OCI-LY3 (cell line): ENCODE measurements at regions not wholly inside any gene's neighbourhood (a gene's known extent, or its start where the extent isn't known, plus 50 kb on each side); places are given as distances from the start of the nearest gene placed in this dataset.

Experiments
- H2AFZ ChIP-seq: fragments of 200-600, 300-600 bp; shearing (Covaris generic); 2 replicates; pipeline ENCODE4 v1.6.0; 2014; ENCODE audit warnings: antibody characterized with exemption, low read depth, low read length
- H3K27ac ChIP-seq: fragments of 200-600, 300-600 bp; sonication (generic); 2 replicates; pipeline ENCODE4 v1.5.1; 2014; ENCODE audit warnings: mild to moderate bottlenecking, low read length, moderate library complexity, mixed read lengths
- H3K27me3 ChIP-seq: fragments of 200-600, 300-600 bp; sonication (generic); 2 replicates; pipeline ENCODE4 v1.6.1; 2014; ENCODE audit warnings: low read depth, low read length, mixed read lengths
- H3K36me3 ChIP-seq: fragments of 200-600, 300-600 bp; sonication (generic); replicated peaks from 2 replicates; pipeline ENCODE3; 2014; ENCODE audit warnings: low read depth, low read length, mixed read lengths
- H3K4me1 ChIP-seq: fragments of 300-600, 200-600 bp; sonication (generic); 2 replicates; pipeline ENCODE4 v1.6.1; 2014; ENCODE audit warnings: low read length, mixed read lengths
- H3K4me2 ChIP-seq: fragments of 200-600, 300-600 bp; sonication (generic); 2 replicates; pipeline ENCODE4 v1.6.1; 2014; ENCODE audit warnings: low read length, mixed read lengths
- H3K4me3 ChIP-seq: fragments of 300-600, 200-600 bp; sonication (generic); 2 replicates; pipeline ENCODE4 v1.5.1; 2014; ENCODE audit warnings: antibody characterized with exemption, mild to moderate bottlenecking, low read length, moderate library complexity
- H3K79me2 ChIP-seq: fragments of 300-600, 200-600 bp; shearing (Covaris generic); 2 replicates; pipeline ENCODE4 v1.6.1; 2014; ENCODE audit warnings: mild to moderate bottlenecking, low read length, mixed read lengths
- H3K9ac ChIP-seq: fragments of 300-600, 200-600 bp; shearing (Covaris generic); 2 replicates; pipeline ENCODE4 v1.6.0; 2014; ENCODE audit warnings: mild to moderate bottlenecking, low read length, moderate library complexity
- H3K9me3 ChIP-seq: fragments of 200-600, 300-600 bp; shearing (Covaris generic); 2 replicates; pipeline ENCODE4 v1.6.1; 2014; ENCODE audit warnings: low read length, mixed read lengths; ENCODE audit not compliant: insufficient read depth
- H4K20me1 ChIP-seq: fragments of 200-600, 300-600 bp; sonication (generic); 2 replicates; pipeline ENCODE4 v1.6.1; 2016; ENCODE audit warnings: low read length, mixed read lengths; ENCODE audit not compliant: insufficient read depth
- CTCF ChIP-seq: fragments of 200-600, 300-600 bp; sonication (generic); IDR thresholded peaks from 2 replicates; pipeline ENCODE4 v1.5.1; 2014; ENCODE audit warnings: antibody characterized with exemption, low read length, low read depth
- EZH2phosphoT487 ChIP-seq: fragments of 200-600 bp; shearing (Covaris generic); IDR thresholded peaks from 2 replicates; pipeline ENCODE4 v1.6.1; 2018; ENCODE audit warnings: antibody characterized with exemption, mixed run types, low read depth

- H3K4me1 ChIP-seq, result no peaks in the 10 kb centered on the region
- no peak overlapping the region for H3K4me2 ChIP-seq
- H3K9ac ChIP-seq, result no peak overlapping the region
- H4K20me1 ChIP-seq, result no peaks in the 10 kb centered on the region
- no peak overlapping the region for H3K4me3 ChIP-seq
- H3K79me2 ChIP-seq, result no peaks in the 10 kb centered on the region
- no peak for TF ChIP-seq CTCF
- TF ChIP-seq EZH2phosphoT487, result no peak
- H3K9me3 ChIP-seq, result no peaks in the 10 kb centered on the region
- H3K36me3 ChIP-seq, result no peaks in the 10 kb centered on the region
- H3K27me3 ChIP-seq, result peaks cover 60% of the 10 kb centered on the region
- H3K27ac ChIP-seq, result no peak overlapping the region
- H2AFZ ChIP-seq, result no peak overlapping the region
These were observed 66.8 kb upstream of the EXOC4 start for GRCh38 chr7:133186060-133186459.

GRCh38 chr7:133190172-133190528 is 62.7 kb upstream of the EXOC4 start:
- Histone ChIP-seq H2AFZ (no peak overlapping the region), H3K27me3 (peaks cover 47% of the 10 kb centered on the region), H3K4me3 (no peak overlapping the region), H3K4me2 (no peak overlapping the region), H3K4me1 (no peaks in the 10 kb centered on the region), H3K79me2 (no peaks in the 10 kb centered on the region), H3K9me3 (no peaks in the 10 kb centered on the region), H4K20me1 (no peaks in the 10 kb centered on the region), H3K27ac (no peak overlapping the region), H3K9ac (no peak overlapping the region), H3K36me3 (no peaks in the 10 kb centered on the region)
- TF ChIP-seq CTCF, result no peak
- no peak for TF ChIP-seq EZH2phosphoT487

GRCh38 chr7:133190650-133191049 is 62.2 kb upstream of the EXOC4 start:
- Histone ChIP-seq H3K27ac (no peak overlapping the region), H3K9me3 (no peaks in the 10 kb centered on the region), H3K79me2 (no peaks in the 10 kb centered on the region), H3K4me2 (no peak overlapping the region), H3K4me1 (no peaks in the 10 kb centered on the region), H3K9ac (no peak overlapping the region), H3K36me3 (no peaks in the 10 kb centered on the region), H3K4me3 (no peak overlapping the region), H2AFZ (no peak overlapping the region), H3K27me3 (peaks cover 42% of the 10 kb centered on the region), H4K20me1 (no peaks in the 10 kb centered on the region)
- TF ChIP-seq CTCF (no peak), EZH2phosphoT487 (no peak)

- Histone ChIP-seq H3K27ac (no peak overlapping the region), H3K36me3 (no peaks in the 10 kb centered on the region), H2AFZ (no peak overlapping the region), H3K9ac (no peak overlapping the region), H3K27me3 (peaks cover 40% of the 10 kb centered on the region), H4K20me1 (no peaks in the 10 kb centered on the region), H3K9me3 (no peaks in the 10 kb centered on the region), H3K4me1 (no peaks in the 10 kb centered on the region), H3K4me3 (no peak overlapping the region), H3K79me2 (no peaks in the 10 kb centered on the region), H3K4me2 (no peak overlapping the region)
- TF ChIP-seq CTCF (no peak), EZH2phosphoT487 (no peak)
These were observed 61.1 kb upstream of the EXOC4 start for GRCh38 chr7:133191787-133192186.
